ENCODE measurements at regions not wholly inside any gene's neighbourhood (a gene's known extent, or its start where the extent isn't known, plus 50 kb on each side); places are given as distances from the start of the nearest gene placed in this dataset.

- Mint-ChIP-seq H3K4me3 (no peak overlapping the region), H3K27me3 (ENCODE audit: low read depth in 3 of 3) (peaks cover 0 to 1% (median 0%) of the 10 kb centered on the region in 3 donors), H3K36me3 (no peaks in the 10 kb centered on the region), H3K27ac (no peak overlapping the region), H3K4me1 (peaks cover 1% of the 10 kb centered on the region), H3K9me3 (peaks cover 11 to 39% (median 24%) of the 10 kb centered on the region in 7 donors)
- H3K9me3 ChIP-seq (replicated peaks in 1 of 2; ENCODE audit: control insufficient read depth in 1 of 2, insufficient read depth in 1 of 2, low read length in 2 of 2), result peaks cover 22 to 24% of the 10 kb centered on the region in 2 donors
- TF ChIP-seq CTCF (IDR thresholded peaks at IDR 0.05), result no peak
- H3K79me2 ChIP-seq (ENCODE audit: insufficient read depth, low read length), result no peaks in the 10 kb centered on the region
- H4K20me1 ChIP-seq (ENCODE audit: insufficient read depth, low read length), result no peaks in the 10 kb centered on the region
- WGBS (ENCODE audit: insufficient coverage), result no CpG with 5 or more reads among the region's 4 CpGs
- no peak overlapping the region for H3K9ac ChIP-seq (ENCODE audit: insufficient read depth, low read length, poor library complexity, severe bottlenecking)
- no peaks in the 10 kb centered on the region for H3K27me3 ChIP-seq (ENCODE audit: control insufficient read depth in 2 of 2, insufficient read depth in 2 of 2, low read length in 2 of 2)
- H3K4me3 ChIP-seq (replicated peaks in 1 of 3; ENCODE audit: low read depth in 2 of 3, low read length in 3 of 3), result no peak overlapping the region
- intact Hi-C loops (cut with micrococcal nuclease), result no loop called here
- H3K27ac ChIP-seq (ENCODE audit: low read depth in 1 of 2, low read length in 2 of 2), result no peak overlapping the region
- no peaks in the 10 kb centered on the region for H3K36me3 ChIP-seq (replicated peaks in 1 of 2; ENCODE audit: control insufficient read depth in 1 of 2, insufficient read depth in 2 of 2, low read length in 2 of 2)
- no peak overlapping the region for H3K4me2 ChIP-seq (replicated peaks; ENCODE audit: extremely low read depth, low read length, poor library complexity, severe bottlenecking)
- DNase-seq, result no peak
- no peak overlapping the region for H2AFZ ChIP-seq (ENCODE audit: insufficient read depth, low read depth, low read length, poor library complexity, severe bottlenecking)
- H3K4me1 ChIP-seq (ENCODE audit: control insufficient read depth in 1 of 2, insufficient read depth in 2 of 2, low read length in 2 of 2), result no peaks in the 10 kb centered on the region
Observed at GRCh38 chr12:69189378-69189978, 49.9 kb upstream of the CPSF6 start.

Data from CD14-positive monocyte (primary cell).